Gastroesophageal sphincter (tissue), 3 donors: ENCODE measurements at regions not wholly inside any gene's neighbourhood (a gene's known extent, or its start where the extent isn't known, plus 50 kb on each side); places are given as distances from the start of the nearest gene placed in this dataset.

Source experiments
- CTCF ChIP-seq, 4 experiments: fragments of 200-600 bp in 2 of 4; fragments of 450-650 bp in 2 of 4; sonication (generic) in 1 of 4; IDR thresholded peaks; one replicate each; pipeline ENCODE4 v1.5.1; 2017 to 2019; ENCODE audit warnings: antibody characterized with exemption in 4 of 4, mild to moderate bottlenecking in 2 of 4, moderate library complexity in 2 of 4
- POLR2AphosphoS5 ChIP-seq: sonication (generic); formaldehyde crosslinking; IDR thresholded peaks from one replicate; pipeline ENCODE4 v1.6.1; 2017; ENCODE audit warnings: antibody characterized with exemption

- no peak for TF ChIP-seq CTCF (IDR thresholded peaks at IDR 0.05)
- no peak for TF ChIP-seq POLR2AphosphoS5
Measured at GRCh38 chr7:81181066-81181465, 262.2 kb upstream of the SEMA3C start.
